ENCODE measurements at regions not wholly inside any gene's neighbourhood (a gene's known extent, or its start where the extent isn't known, plus 50 kb on each side); places are given as distances from the start of the nearest gene placed in this dataset.

- no peak for TF ChIP-seq CTCF (IDR thresholded peaks at IDR 0.05; ENCODE audit: insufficient read depth, low read length)
- TF ChIP-seq REST (IDR thresholded peaks at IDR 0.05; ENCODE audit: insufficient replicate concordance, low read depth): no peak
- no peak for TF ChIP-seq POLR2AphosphoS5 (IDR thresholded peaks at IDR 0.05; ENCODE audit: low read depth)
- TF ChIP-seq GABPA (IDR thresholded peaks at IDR 0.05; ENCODE audit: low read depth): no peak
Measured at GRCh38 chr14:53740570-53740969, 216.1 kb downstream of the BMP4 start.

All from HL-60 (cell line).